ENCODE measurements at regions not wholly inside any gene's neighbourhood (a gene's known extent, or its start where the extent isn't known, plus 50 kb on each side); places are given as distances from the start of the nearest gene placed in this dataset.

GRCh38 chr5:97383996-97384395 is 200.9 kb upstream of the RIOK2 start:
- no peak for TF ChIP-seq CTCF (IDR thresholded peaks at IDR 0.05; ENCODE audit: insufficient read depth, low read depth, low read length)
- DNase-seq (ENCODE audit: low read depth) = peak; percentile 16
- H3K4me3 ChIP-seq (ENCODE audit: low read depth, low read length) = no peak overlapping the region

- DNase-seq (ENCODE audit: low read depth) = no peak
- no peak for TF ChIP-seq CTCF (IDR thresholded peaks at IDR 0.05; ENCODE audit: insufficient read depth, low read depth, low read length)
- no peak overlapping the region for H3K4me3 ChIP-seq (ENCODE audit: low read depth, low read length)
Measured at GRCh38 chr5:97388794-97389193, 205.7 kb upstream of the RIOK2 start.

GRCh38 chr5:97400537-97400936 is 217.5 kb upstream of the RIOK2 start:
- TF ChIP-seq CTCF (IDR thresholded peaks at IDR 0.05; ENCODE audit: insufficient read depth, low read depth, low read length) = no peak
- H3K4me3 ChIP-seq (ENCODE audit: low read depth, low read length) = no peak overlapping the region
- DNase-seq (ENCODE audit: low read depth) = no peak

- DNase-seq (ENCODE audit: low read depth) = no peak
- H3K4me3 ChIP-seq (ENCODE audit: low read depth, low read length) = no peak overlapping the region
- TF ChIP-seq CTCF (IDR thresholded peaks at IDR 0.05; ENCODE audit: insufficient read depth, low read depth, low read length) = no peak
Measured at GRCh38 chr5:97405941-97406340, 222.9 kb upstream of the RIOK2 start.

GRCh38 chr5:97406946-97407676 is 224.1 kb upstream of the RIOK2 start:
- no peak overlapping the region for H3K4me3 ChIP-seq (ENCODE audit: low read depth, low read length)
- TF ChIP-seq CTCF (IDR thresholded peaks at IDR 0.05; ENCODE audit: insufficient read depth, low read depth, low read length) = no peak
- DNase-seq (ENCODE audit: low read depth) = no peak

- DNase-seq (ENCODE audit: low read depth) = no peak
- no peak overlapping the region for H3K4me3 ChIP-seq (ENCODE audit: low read depth, low read length)
- no peak for TF ChIP-seq CTCF (IDR thresholded peaks at IDR 0.05; ENCODE audit: insufficient read depth, low read depth, low read length)
Measured at GRCh38 chr5:97408331-97408730, 225.3 kb upstream of the RIOK2 start.

GRCh38 chr5:97412959-97413358 is 229.9 kb upstream of the RIOK2 start:
- no peak overlapping the region for H3K4me3 ChIP-seq (ENCODE audit: low read depth, low read length)
- TF ChIP-seq CTCF (IDR thresholded peaks at IDR 0.05; ENCODE audit: insufficient read depth, low read depth, low read length) = no peak
- no peak for DNase-seq (ENCODE audit: low read depth)

Measured in fibroblast of villous mesenchyme (primary cell).